ENCODE measurements at regions not wholly inside any gene's neighbourhood (a gene's known extent, or its start where the extent isn't known, plus 50 kb on each side); places are given as distances from the start of the nearest gene placed in this dataset.
"Not testable (repeated sequence)": the region's sequence is repeated elsewhere in the genome, so short reads cannot be mapped to it uniquely, and the experiment has no call there.

DNA sequence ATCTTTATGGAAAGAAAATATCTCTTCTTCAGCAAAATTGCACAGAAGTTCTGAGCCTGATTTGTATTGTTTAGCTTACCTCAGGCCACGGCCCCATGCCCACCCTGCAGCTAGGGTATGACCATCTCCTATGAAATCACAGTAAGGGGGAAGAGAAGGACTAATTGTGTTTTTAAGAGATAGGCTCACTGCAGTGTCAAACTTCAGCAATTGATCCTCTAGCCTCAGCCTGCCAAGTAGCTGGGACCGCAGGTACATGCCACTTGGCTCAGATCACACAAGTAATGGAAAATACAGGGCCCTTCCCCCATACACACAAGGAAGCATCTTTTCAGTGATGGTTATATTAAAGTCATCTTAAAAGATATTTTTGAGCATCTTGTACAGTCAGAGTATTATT is 60.0 kb downstream of the DMAC1 start:
- TF ChIP-seq, protein P1, sequence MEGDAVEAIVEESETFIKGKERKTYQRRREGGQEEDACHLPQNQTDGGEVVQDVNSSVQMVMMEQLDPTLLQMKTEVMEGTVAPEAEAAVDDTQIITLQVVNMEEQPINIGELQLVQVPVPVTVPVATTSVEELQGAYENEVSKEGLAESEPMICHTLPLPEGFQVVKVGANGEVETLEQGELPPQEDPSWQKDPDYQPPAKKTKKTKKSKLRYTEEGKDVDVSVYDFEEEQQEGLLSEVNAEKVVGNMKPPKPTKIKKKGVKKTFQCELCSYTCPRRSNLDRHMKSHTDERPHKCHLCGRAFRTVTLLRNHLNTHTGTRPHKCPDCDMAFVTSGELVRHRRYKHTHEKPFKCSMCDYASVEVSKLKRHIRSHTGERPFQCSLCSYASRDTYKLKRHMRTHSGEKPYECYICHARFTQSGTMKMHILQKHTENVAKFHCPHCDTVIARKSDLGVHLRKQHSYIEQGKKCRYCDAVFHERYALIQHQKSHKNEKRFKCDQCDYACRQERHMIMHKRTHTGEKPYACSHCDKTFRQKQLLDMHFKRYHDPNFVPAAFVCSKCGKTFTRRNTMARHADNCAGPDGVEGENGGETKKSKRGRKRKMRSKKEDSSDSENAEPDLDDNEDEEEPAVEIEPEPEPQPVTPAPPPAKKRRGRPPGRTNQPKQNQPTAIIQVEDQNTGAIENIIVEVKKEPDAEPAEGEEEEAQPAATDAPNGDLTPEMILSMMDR (IDR thresholded peaks at IDR 0.05; ENCODE audit: insufficient read depth, low read length) = no peak
- no peak overlapping the region for H3K4me3 ChIP-seq (ENCODE audit: low read depth, low read length)
- DNase-seq (ENCODE audit: low read depth) = no peak

DNA sequence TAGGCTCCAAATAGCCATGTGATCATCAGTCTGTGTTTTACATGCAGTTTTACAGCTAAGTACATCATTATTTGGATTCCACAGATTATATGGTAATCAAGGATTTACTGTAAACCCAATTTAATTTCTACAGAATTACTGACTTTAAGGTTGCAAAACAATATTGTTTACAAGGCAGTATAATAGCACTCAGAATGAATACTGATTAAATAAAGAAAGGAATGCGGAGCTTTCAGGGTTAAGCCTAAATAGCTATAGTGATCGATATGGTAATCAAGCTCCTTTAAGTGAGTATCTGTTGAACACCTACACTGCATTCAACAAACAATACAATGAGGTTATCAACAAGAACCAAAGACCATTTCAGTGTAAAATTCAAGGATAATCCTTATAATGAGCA is 64.3 kb downstream of the DMAC1 start:
- TF ChIP-seq, protein P1 (IDR thresholded peaks at IDR 0.05; ENCODE audit: insufficient read depth, low read length) = no peak
- DNase-seq (ENCODE audit: low read depth) = no peak
- H3K4me3 ChIP-seq (ENCODE audit: low read depth, low read length) = no peak overlapping the region

DNA sequence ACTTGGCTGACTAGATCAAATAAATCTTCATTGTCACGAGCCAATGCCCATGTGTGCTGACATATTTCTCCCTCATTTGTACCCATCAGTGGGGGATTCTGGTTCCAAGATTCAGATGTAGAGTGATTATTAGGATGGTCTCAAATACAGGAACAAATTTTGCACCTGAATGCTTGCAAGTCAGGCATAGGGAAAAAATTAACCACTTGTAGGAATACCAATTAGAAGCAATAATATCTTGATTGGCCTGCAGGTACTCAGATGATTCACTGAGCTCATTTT is 69.5 kb downstream of the DMAC1 start:
- TF ChIP-seq, protein P1 (IDR thresholded peaks at IDR 0.05; ENCODE audit: insufficient read depth, low read length) = no peak
- DNase-seq (ENCODE audit: low read depth) = no peak
- H3K4me3 ChIP-seq (ENCODE audit: low read depth, low read length) = no peak overlapping the region

DNA sequence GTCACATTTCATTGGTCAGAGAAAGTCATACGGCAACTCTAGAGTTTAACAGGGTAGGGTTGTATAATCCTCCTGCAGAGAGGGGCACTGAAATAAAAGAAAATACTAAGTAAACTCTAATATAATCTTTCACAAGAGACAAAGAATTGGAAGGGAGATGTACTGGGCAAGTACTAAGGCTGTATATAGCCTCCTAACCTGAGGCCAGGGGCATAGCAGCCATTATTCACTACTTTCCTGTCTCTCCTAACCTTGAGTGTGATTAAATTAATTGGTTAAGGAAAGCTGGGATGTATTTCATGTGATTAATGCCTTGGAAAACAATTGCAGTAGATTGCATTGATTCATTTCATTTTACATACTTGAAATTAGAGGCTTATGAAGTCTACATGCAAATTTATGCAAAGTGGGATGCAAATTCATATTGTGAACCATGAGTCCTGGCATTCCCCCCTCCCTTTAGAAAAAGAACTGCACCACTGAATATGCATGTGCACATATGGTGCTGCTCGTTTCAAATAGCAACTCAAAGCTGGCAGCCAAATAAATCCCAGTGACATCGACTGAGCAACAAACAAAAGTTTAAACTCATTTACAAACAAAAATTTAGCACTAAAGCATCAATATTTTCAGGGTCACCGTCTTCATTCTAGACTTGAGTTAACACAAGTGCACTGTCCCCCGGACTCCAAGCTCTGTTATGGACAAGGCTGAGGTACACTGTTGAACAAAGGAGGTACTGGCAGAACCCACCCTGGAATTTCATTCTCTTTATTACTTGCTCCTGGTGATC is 70.0 kb downstream of the DMAC1 start:
- DNase-seq (ENCODE audit: low read depth) = no peak
- TF ChIP-seq, protein P1 (IDR thresholded peaks at IDR 0.05; ENCODE audit: insufficient read depth, low read length) = no peak
- no peak overlapping the region for H3K4me3 ChIP-seq (ENCODE audit: low read depth, low read length)

DNA sequence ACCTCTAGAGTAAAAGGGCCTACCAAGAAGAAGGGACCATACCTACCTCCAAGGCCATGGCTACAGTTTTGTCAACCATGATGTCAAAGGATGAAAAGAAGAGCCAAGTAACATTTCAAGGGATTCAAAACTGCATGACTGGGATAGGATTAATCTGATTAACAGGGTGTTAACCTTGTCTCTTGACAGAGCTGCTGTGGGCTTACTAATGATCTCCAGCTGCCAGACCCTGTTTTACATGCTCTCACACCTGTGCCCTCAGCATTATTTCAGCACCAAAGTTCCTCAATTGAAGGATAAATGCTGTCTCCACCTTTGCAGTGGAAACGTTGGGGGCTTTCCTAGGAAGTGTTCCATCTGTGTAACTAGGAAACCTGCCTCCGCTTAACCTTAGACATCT is 78.3 kb downstream of the DMAC1 start:
- DNase-seq (ENCODE audit: low read depth) = no peak
- no peak overlapping the region for H3K4me3 ChIP-seq (ENCODE audit: low read depth, low read length)
- TF ChIP-seq, protein P1 (IDR thresholded peaks at IDR 0.05; ENCODE audit: insufficient read depth, low read length) = no peak

DNA sequence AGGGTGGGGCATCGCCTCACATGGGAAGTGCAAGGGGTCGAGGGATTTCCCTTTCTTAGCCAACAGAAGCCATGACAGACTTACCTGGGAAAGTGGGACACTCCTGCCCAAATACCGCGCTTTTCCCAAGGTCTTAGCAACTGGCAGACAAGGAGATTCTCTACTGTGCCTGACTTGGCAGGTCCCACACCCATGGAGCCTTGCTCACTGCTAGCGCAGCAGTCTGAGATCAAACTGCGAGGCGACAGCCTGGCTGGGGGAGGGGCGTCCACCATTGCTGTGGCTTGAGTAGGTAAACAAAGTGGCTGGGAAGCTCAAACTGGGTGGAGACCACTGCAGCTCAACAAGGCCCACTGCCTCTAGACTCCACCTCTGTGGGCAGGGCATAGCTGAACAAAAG is 86.5 kb downstream of the DMAC1 start:
- H3K4me3 ChIP-seq (ENCODE audit: low read depth, low read length); DNase-seq (ENCODE audit: low read depth): not testable (repeated sequence)

DNA sequence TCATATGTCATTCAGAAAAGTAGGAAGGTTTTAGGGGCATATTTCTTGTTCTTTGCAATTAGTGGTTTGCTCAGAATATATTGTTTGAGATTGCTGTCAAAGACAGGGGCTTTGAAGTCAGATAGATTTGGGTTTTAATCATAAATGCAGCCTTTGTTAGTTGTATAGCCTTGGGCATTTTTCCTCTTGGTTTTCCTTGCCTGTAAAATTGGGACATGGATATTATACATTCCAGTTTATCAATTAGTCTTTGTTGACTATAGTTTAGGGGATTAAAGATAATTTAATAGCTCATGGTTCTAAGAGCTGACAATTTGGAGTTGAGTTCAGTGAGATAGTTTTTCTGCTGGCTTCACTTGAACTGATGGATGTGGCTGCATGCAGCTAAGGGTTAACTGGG is 88.9 kb downstream of the DMAC1 start:
- TF ChIP-seq, protein P1 (IDR thresholded peaks at IDR 0.05; ENCODE audit: insufficient read depth, low read length) = no peak
- no peak overlapping the region for H3K4me3 ChIP-seq (ENCODE audit: low read depth, low read length)
- DNase-seq (ENCODE audit: low read depth) = no peak

Data from fibroblast of the aortic adventitia (primary cell).